Keratinocyte (primary cell): ENCODE measurements at regions not wholly inside any gene's neighbourhood (a gene's known extent, or its start where the extent isn't known, plus 50 kb on each side); places are given as distances from the start of the nearest gene placed in this dataset.

ENCODE experiments used
- DNase-seq: peaks from one replicate; pipeline ENCODE4 v3.0.0-alpha.2; 2011; ENCODE audit warnings: low read depth, missing footprints, low spot score
- FAIRE-seq: peaks from 2 replicates; lab custom pipeline; 2011; peaks lifted over from hg19 to GRCh38; lab: Jason Lieb, UNC
- H2AFZ ChIP-seq: 2 replicates; pipeline ENCODE4 v1.6.0; 2012; ENCODE audit warnings: low read length, control low read depth, inconsistent platforms; ENCODE audit not compliant: control insufficient read depth
- H3K27ac ChIP-seq: 2 replicates; pipeline ENCODE4 v1.5.1; 2011; ENCODE audit warnings: low read length; ENCODE audit not compliant: control insufficient read depth, insufficient read depth
- H3K27me3 ChIP-seq: 3 replicates; pipeline ENCODE4 v1.6.0; 2011; ENCODE audit warnings: low read length; ENCODE audit not compliant: control insufficient read depth, insufficient read depth; ENCODE audit errors: extremely low read depth
- H3K36me3 ChIP-seq, 2 experiments: 2 replicates in 1 of 2; 3 replicates in 1 of 2; pipeline ENCODE4 v1.5.1; 2011; ENCODE audit warnings: low read length in 2 of 2, mild to moderate bottlenecking in 1 of 2; ENCODE audit not compliant: control insufficient read depth in 2 of 2, insufficient read depth in 2 of 2; ENCODE audit errors: extremely low read depth in 1 of 2
- H3K4me1 ChIP-seq: 3 replicates; pipeline ENCODE4 v1.5.1; 2011; ENCODE audit warnings: low read length; ENCODE audit not compliant: control insufficient read depth, insufficient read depth; ENCODE audit errors: extremely low read depth
- H3K4me2 ChIP-seq: 3 replicates; pipeline ENCODE4 v1.6.0; 2011; ENCODE audit warnings: low read depth, low read length; ENCODE audit not compliant: control insufficient read depth, insufficient read depth; ENCODE audit errors: extremely low read depth
- H3K4me3 ChIP-seq, 3 experiments: fragments of 200-600 bp in 1 of 3; sonication (generic) in 1 of 3; 2 replicates in 2 of 3; 3 replicates in 1 of 3; pipeline ENCODE4 v1.5.1; 2011 to 2016; ENCODE audit warnings: low read length in 3 of 3, mild to moderate bottlenecking in 3 of 3, control low read depth in 2 of 3, inconsistent platforms in 1 of 3, low read depth in 1 of 3, mixed read lengths in 1 of 3, mixed run types in 1 of 3, moderate library complexity in 1 of 3; ENCODE audit not compliant: control insufficient read depth in 2 of 3, insufficient read depth in 2 of 3; ENCODE audit errors: extremely low read depth in 1 of 3
- H3K79me2 ChIP-seq: 2 replicates; pipeline ENCODE4 v1.6.0; 2012; ENCODE audit warnings: low read length; ENCODE audit not compliant: control insufficient read depth, insufficient read depth
- H3K9ac ChIP-seq: 3 replicates; pipeline ENCODE4 v1.6.0; 2011; ENCODE audit warnings: low read length; ENCODE audit not compliant: control insufficient read depth, insufficient read depth; ENCODE audit errors: extremely low read depth
- H3K9me1 ChIP-seq: 3 replicates; pipeline ENCODE4 v1.6.0; 2011; ENCODE audit warnings: low read length; ENCODE audit not compliant: control insufficient read depth, insufficient read depth; ENCODE audit errors: extremely low read depth
- H3K9me3 ChIP-seq: 2 replicates; pipeline ENCODE4 v1.5.1; 2012; ENCODE audit warnings: low read depth, low read length; ENCODE audit not compliant: control insufficient read depth
- H4K20me1 ChIP-seq: 3 replicates; pipeline ENCODE4 v1.6.0; 2011; ENCODE audit warnings: low read length; ENCODE audit not compliant: control insufficient read depth, insufficient read depth; ENCODE audit errors: extremely low read depth
- EZH2 ChIP-seq: IDR thresholded peaks from one replicate; pipeline ENCODE4 v1.6.1; 2012; ENCODE audit warnings: inconsistent platforms, mild to moderate bottlenecking, low read length, moderate library complexity
- dilution Hi-C: fragments of 300-500 bp; cut with MboI; formaldehyde crosslinking; loops from one replicate; pipeline ENCODE4 v1.7.0; 2020; ENCODE audit warnings: low sequenced_read_pairs; ENCODE audit not compliant: extremely low pct_ligation_motif_present
- TF ChIP-seq, protein P1 (sequence below), 3 experiments: IDR thresholded peaks in 1 of 3; conservative IDR thresholded peaks in 1 of 3; optimal IDR thresholded peaks in 1 of 3; 2 replicates in 2 of 3; 3 replicates in 1 of 3; pipeline versions ENCODE3 to v1.5.1; 2011; ENCODE audit warnings: low read length in 3 of 3, mild to moderate bottlenecking in 3 of 3, moderate library complexity in 2 of 3, control low read depth in 1 of 3, inconsistent platforms in 1 of 3; ENCODE audit not compliant: insufficient read depth in 2 of 3; ENCODE audit errors: extremely low read depth in 1 of 3

DNA sequence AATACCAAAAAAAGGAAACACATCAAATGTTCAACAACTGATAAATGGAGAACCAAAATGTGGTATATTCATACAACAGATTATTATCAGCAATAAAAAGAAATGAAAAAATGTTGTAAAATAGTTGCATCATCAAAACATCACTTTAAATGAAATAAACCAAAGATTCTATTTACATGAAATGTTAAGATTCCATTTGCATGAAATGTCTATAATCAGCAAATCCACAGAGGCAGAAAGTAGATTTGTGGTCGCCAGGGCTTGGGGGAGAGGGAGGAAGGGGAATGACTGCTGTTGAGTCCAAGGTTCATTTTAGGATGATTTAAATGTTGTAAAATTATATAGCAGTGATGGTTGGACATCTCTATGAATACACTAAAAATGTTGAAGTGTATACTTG lies 181.9 kb downstream of the RTP5 start:
- Histone ChIP-seq H4K20me1 (no peaks in the 10 kb centered on the region), H3K4me3 (no peak overlapping the region), H3K36me3 (no peaks in the 10 kb centered on the region), H3K27ac (no peak overlapping the region), H3K9me1 (no peaks in the 10 kb centered on the region), H3K79me2 (no peaks in the 10 kb centered on the region), H3K9me3 (peaks cover 2% of the 10 kb centered on the region), H3K27me3 (peaks cover 13% of the 10 kb centered on the region), H3K9ac (no peak overlapping the region), H3K4me1 (no peaks in the 10 kb centered on the region), H3K4me2 (no peak overlapping the region), H2AFZ (no peak overlapping the region)
- TF ChIP-seq, protein P1, sequence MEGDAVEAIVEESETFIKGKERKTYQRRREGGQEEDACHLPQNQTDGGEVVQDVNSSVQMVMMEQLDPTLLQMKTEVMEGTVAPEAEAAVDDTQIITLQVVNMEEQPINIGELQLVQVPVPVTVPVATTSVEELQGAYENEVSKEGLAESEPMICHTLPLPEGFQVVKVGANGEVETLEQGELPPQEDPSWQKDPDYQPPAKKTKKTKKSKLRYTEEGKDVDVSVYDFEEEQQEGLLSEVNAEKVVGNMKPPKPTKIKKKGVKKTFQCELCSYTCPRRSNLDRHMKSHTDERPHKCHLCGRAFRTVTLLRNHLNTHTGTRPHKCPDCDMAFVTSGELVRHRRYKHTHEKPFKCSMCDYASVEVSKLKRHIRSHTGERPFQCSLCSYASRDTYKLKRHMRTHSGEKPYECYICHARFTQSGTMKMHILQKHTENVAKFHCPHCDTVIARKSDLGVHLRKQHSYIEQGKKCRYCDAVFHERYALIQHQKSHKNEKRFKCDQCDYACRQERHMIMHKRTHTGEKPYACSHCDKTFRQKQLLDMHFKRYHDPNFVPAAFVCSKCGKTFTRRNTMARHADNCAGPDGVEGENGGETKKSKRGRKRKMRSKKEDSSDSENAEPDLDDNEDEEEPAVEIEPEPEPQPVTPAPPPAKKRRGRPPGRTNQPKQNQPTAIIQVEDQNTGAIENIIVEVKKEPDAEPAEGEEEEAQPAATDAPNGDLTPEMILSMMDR (optimal IDR thresholded peaks at IDR 0.05 in 1 of 3, IDR thresholded peaks at IDR 0.05 in 1 of 3, conservative IDR thresholded peaks at IDR 0.05 in 1 of 3; ENCODE audit: extremely low read depth in 1 of 3, insufficient read depth in 2 of 3, low read length in 3 of 3) = no peak
- no peak for TF ChIP-seq EZH2
- DNase-seq = no peak
- dilution Hi-C loops = no loop called here
- no peak for FAIRE-seq

DNA sequence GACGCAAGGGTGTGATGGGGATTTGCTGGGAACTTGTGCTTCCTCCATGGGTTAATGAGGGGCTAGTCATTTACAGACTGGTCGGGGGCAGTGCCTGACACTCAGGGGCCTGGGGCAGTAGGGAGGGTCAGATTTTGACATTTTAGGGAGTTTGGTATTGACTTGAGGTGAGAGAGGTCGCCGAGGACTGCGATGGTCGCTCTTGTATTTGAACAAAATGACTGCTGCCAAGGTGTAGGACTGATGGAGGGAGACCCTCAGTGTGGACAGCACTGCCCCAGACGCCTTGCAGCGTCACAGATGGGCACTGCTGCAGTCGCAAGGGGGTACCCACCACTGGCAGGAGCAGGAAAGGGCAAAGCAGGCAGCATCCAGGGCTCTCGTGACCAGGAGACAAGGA lies 182.9 kb downstream of the RTP5 start:
- FAIRE-seq (no peak), DNase-seq (no peak)
- no peak overlapping the region for H3K27ac ChIP-seq
- TF ChIP-seq, protein P1 (optimal IDR thresholded peaks at IDR 0.05 in 1 of 3, IDR thresholded peaks at IDR 0.05 in 1 of 3, conservative IDR thresholded peaks at IDR 0.05 in 1 of 3; ENCODE audit: extremely low read depth in 1 of 3, insufficient read depth in 2 of 3, low read length in 3 of 3) = no peak
- no peak for TF ChIP-seq EZH2
- H3K4me1 ChIP-seq = no peaks in the 10 kb centered on the region
- H3K36me3 ChIP-seq = no peaks in the 10 kb centered on the region
- H3K9me3 ChIP-seq = peaks cover 2% of the 10 kb centered on the region
- H4K20me1 ChIP-seq = no peaks in the 10 kb centered on the region
- no peak overlapping the region for H3K4me2 ChIP-seq
- H3K9me1 ChIP-seq = no peaks in the 10 kb centered on the region
- H3K79me2 ChIP-seq = no peaks in the 10 kb centered on the region
- no peak overlapping the region for H3K4me3 ChIP-seq
- H3K9ac ChIP-seq = no peak overlapping the region
- H2AFZ ChIP-seq = no peak overlapping the region
- H3K27me3 ChIP-seq = peaks cover 23% of the 10 kb centered on the region
- dilution Hi-C loops = no loop called here
